ENCODE measurements at regions not wholly inside any gene's neighbourhood (a gene's known extent, or its start where the extent isn't known, plus 50 kb on each side); places are given as distances from the start of the nearest gene placed in this dataset.
A peak's percentile ranks its signal among the peaks of the same experiment; 100 is the strongest.

- no peaks in the 10 kb centered on the region for H3K27me3 ChIP-seq
- H3K36me3 ChIP-seq, result no peaks in the 10 kb centered on the region
- no peak for ATAC-seq
- H3K4me3 ChIP-seq, result no peak overlapping the region
- no peak overlapping the region for H3K27ac ChIP-seq
- no peak for DNase-seq
- H3K9me3 ChIP-seq, result no peaks in the 10 kb centered on the region
- H3K4me1 ChIP-seq, result peaks cover 0 to 19% (median 6%) of the 10 kb centered on the region in 9 donors
- intact Hi-C loops (cut with DNase I), result no loop called here
- 82% methylated on average over 5 of the region's 5 CpGs for WGBS, 2 donors
- no peak for TF ChIP-seq CTCF (IDR thresholded peaks at IDR 0.05)
These were observed 112.1 kb downstream of the ACAA2 start for GRCh38 chr18:49701190-49701589.

DNA sequence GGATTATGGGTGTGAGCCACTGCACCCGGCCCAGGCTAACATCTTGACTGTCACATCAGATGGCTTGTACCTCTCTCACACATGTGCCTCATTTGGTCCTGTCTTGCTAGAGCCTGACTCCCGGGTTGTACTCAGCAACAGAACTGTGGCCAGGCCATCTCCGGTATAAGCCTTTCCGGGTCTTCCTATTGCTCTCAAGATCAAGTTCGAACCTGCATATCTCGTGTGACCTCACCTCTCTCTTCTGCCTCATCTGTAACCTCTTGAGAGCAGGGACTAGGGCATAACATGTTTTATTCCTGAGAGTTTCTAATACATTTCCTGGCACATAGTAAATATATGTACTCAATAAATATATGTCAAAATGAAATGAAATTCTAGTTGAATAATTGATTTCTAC lies 114.0 kb downstream of the ACAA2 start:
- Histone ChIP-seq H3K4me3 (no peak overlapping the region), H3K27ac (no peak overlapping the region), H3K36me3 (no peaks in the 10 kb centered on the region), H3K4me1 (peaks cover 0 to 16% (median 5%) of the 10 kb centered on the region in 9 donors), H3K9me3 (no peaks in the 10 kb centered on the region), H3K27me3 (peaks cover 0 to under 1% (median 0%) of the 10 kb centered on the region in 7 donors)
- WGBS, 2 donors, result 86 to 89% methylated on average over 6 of the region's 6 CpGs
- no peak for TF ChIP-seq CTCF (IDR thresholded peaks at IDR 0.05)
- no peak for ATAC-seq
- no peak for DNase-seq
- intact Hi-C loops (cut with DNase I), result no loop called here

- 81 to 87% methylated on average over 4 of the region's 4 CpGs for WGBS, 2 donors
- Histone ChIP-seq H3K4me1 (peaks cover 0 to 12% (median 2%) of the 10 kb centered on the region in 9 donors), H3K4me3 (no peak overlapping the region), H3K9me3 (peaks cover 0 to 4% (median 0%) of the 10 kb centered on the region in 11 donors), H3K27me3 (peaks cover 0 to 3% (median 0%) of the 10 kb centered on the region in 7 donors), H3K36me3 (no peaks in the 10 kb centered on the region), H3K27ac (no peak overlapping the region)
- intact Hi-C loops (cut with DNase I), result no loop called here
- DNase-seq, result no peak
- no peak for ATAC-seq
- TF ChIP-seq CTCF (IDR thresholded peaks at IDR 0.05), result no peak
These were observed 114.8 kb downstream of the ACAA2 start for GRCh38 chr18:49698525-49699025.

DNA sequence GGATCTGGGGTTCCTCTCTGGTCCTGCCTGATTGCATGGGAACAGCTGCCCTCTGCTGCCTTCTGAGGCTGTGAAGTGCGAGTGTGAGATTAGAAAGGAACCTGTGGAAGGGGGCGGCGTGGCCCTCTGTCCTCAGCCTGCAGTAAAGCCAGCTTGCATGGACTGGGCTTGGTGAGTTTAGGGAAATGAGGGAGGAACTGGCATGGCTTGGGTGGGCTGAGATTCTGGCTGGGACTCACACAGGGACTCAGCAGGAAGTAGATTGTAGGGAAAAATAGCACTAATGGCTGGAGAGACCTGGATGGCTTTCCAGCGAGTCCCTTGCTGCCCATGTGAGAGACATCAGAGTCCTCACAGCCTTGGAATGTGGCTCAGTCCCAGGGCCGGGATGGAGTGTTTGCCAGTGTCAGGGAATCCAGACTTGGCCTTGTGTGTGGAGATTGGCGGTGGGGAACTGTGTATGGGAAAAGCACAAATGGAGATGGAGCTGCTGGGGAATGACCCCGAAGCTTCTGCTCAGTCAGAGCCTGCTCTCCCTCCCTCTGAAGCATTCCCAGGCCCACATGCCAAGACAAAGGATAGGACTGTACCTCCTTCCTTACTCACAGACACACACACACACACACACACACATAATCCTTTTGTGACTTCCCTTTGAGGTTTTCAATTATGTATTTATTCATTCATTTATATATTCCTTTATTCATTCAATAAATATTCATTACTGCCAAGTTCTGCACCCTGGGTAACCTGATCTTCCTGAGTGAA lies 115.4 kb downstream of the ACAA2 start:
- WGBS, 2 donors, result 44 to 47% methylated on average over 7 of the region's 7 CpGs
- no peak for DNase-seq
- H3K4me3 ChIP-seq, result no peak overlapping the region

More for the DNA sequence above, 115.4 kb downstream of the ACAA2 start:
- intact Hi-C loops (cut with DNase I), result no loop called here
- Histone ChIP-seq H3K36me3 (no peaks in the 10 kb centered on the region), H3K27me3 (peaks cover 0 to 3% (median 0%) of the 10 kb centered on the region in 7 donors), H3K4me1 (peaks cover 0 to 15% (median 3%) of the 10 kb centered on the region in 9 donors), H3K9me3 (peaks cover 0 to 7% (median 0%) of the 10 kb centered on the region in 11 donors), H3K27ac (no peak overlapping the region)
- TF ChIP-seq CTCF (IDR thresholded peaks at IDR 0.05), result peak in 2 of 9 donors; percentile 18 to 22
- ATAC-seq, result peak; percentile 46 to 81 (median 64)
